Uterus (tissue), 3 donors: ENCODE measurements at regions not wholly inside any gene's neighbourhood (a gene's known extent, or its start where the extent isn't known, plus 50 kb on each side); places are given as distances from the start of the nearest gene placed in this dataset.

Experiments
- DNase-seq, 2 donors: peaks; one replicate each; pipeline ENCODE4 v3.0.0-alpha.2; 2019 to 2020
- H3K27ac ChIP-seq, 2 donors: fragments of 200-600 bp; sonication (generic); 1 replicate in 1 of 2; 2 replicates in 1 of 2; pipeline ENCODE4 v1.5.1; 2016 to 2018
- H3K27me3 ChIP-seq, 2 donors: fragments of 200-600 bp; sonication (generic); one replicate each; pipeline ENCODE4 v1.5.1; 2018 to 2019; ENCODE audit warnings: control low read depth in 1 of 2
- H3K36me3 ChIP-seq, 2 donors: fragments of 200-600 bp; sonication (generic); one replicate each; pipeline ENCODE4 v1.5.1; 2019; ENCODE audit warnings: control low read depth in 1 of 2
- H3K4me1 ChIP-seq, 2 donors: fragments of 200-600 bp; sonication (generic); one replicate each; pipeline ENCODE4 v1.5.1; 2018 to 2019; ENCODE audit warnings: control low read depth in 1 of 2
- H3K4me3 ChIP-seq, 2 donors: fragments of 200-600 bp; sonication (generic); 1 replicate in 1 of 2; 2 replicates in 1 of 2; pipeline ENCODE4 v1.5.1; 2018 to 2019; ENCODE audit warnings: mild to moderate bottlenecking in 1 of 2
- H3K9me3 ChIP-seq, 2 donors: fragments of 200-600 bp; sonication (generic); one replicate each; pipeline ENCODE4 v1.5.1; 2019; ENCODE audit warnings: control low read depth in 1 of 2
- CTCF ChIP-seq, 4 experiments: fragments of 200-600 bp in 2 of 4; fragments of 450-650 bp in 2 of 4; sonication (generic) in 2 of 4; IDR thresholded peaks; one replicate each; pipeline ENCODE4 v1.5.1; 2016 to 2019; ENCODE audit warnings: antibody characterized with exemption in 4 of 4, mild to moderate bottlenecking in 2 of 4, moderate library complexity in 1 of 4
- POLR2A ChIP-seq, 2 donors: fragments of 450-650 bp; IDR thresholded peaks; one replicate each; pipeline ENCODE4 v1.6.1; 2016; ENCODE audit warnings: antibody characterized with exemption in 2 of 2, mild to moderate bottlenecking in 1 of 2, moderate library complexity in 1 of 2
- intact Hi-C: fragments of 100-400 bp; cut with DNase I; formaldehyde crosslinking; loops from one replicate; pipeline ENCODE4 v1.15.1; 2023; ENCODE audit warnings: low total_unique reads
- donor health status: DM: yes; HTN: yes; CAD: no.

GRCh38 chr3:64295594-64295993 is 70.3 kb upstream of the PRICKLE2 start:
- Histone ChIP-seq H3K9me3 (no peaks in the 10 kb centered on the region), H3K4me1 (no peaks in the 10 kb centered on the region), H3K4me3 (no peak overlapping the region), H3K27ac (peak overlapping the region; percentile 46 to 63), H3K36me3 (no peaks in the 10 kb centered on the region), H3K27me3 (no peaks in the 10 kb centered on the region)
- peak; percentile 30 to 76 for DNase-seq
- intact Hi-C loops, result no loop called here
- no peak for TF ChIP-seq POLR2A (IDR thresholded peaks at IDR 0.05)
- no peak for TF ChIP-seq CTCF (IDR thresholded peaks at IDR 0.05)

GRCh38 chr3:64294771-64295170 is 69.5 kb upstream of the PRICKLE2 start:
- Histone ChIP-seq H3K4me1 (no peaks in the 10 kb centered on the region), H3K36me3 (no peaks in the 10 kb centered on the region), H3K9me3 (no peaks in the 10 kb centered on the region), H3K27me3 (no peaks in the 10 kb centered on the region), H3K4me3 (no peak overlapping the region), H3K27ac (peak overlapping the region in 1 of 2 donors; percentile 46)
- TF ChIP-seq CTCF (IDR thresholded peaks at IDR 0.05) (no peak), POLR2A (IDR thresholded peaks at IDR 0.05) (no peak)
- DNase-seq, result no peak
- intact Hi-C loops, result no loop called here

GRCh38 chr3:64293121-64293520 is 67.9 kb upstream of the PRICKLE2 start:
- Histone ChIP-seq H3K4me1 (no peaks in the 10 kb centered on the region), H3K9me3 (no peaks in the 10 kb centered on the region), H3K4me3 (no peak overlapping the region), H3K36me3 (no peaks in the 10 kb centered on the region), H3K27ac (peak overlapping the region in 1 of 2 donors; percentile 65), H3K27me3 (no peaks in the 10 kb centered on the region)
- DNase-seq, result no peak
- TF ChIP-seq CTCF (IDR thresholded peaks at IDR 0.05) (no peak), POLR2A (IDR thresholded peaks at IDR 0.05) (no peak)
- intact Hi-C loops, result no loop called here

GRCh38 chr3:64291956-64292355 is 66.7 kb upstream of the PRICKLE2 start:
- Histone ChIP-seq H3K4me1 (no peaks in the 10 kb centered on the region), H3K27ac (peak overlapping the region; percentile 44 to 65), H3K4me3 (no peak overlapping the region), H3K9me3 (no peaks in the 10 kb centered on the region), H3K36me3 (no peaks in the 10 kb centered on the region), H3K27me3 (no peaks in the 10 kb centered on the region)
- TF ChIP-seq POLR2A (IDR thresholded peaks at IDR 0.05) (no peak), CTCF (IDR thresholded peaks at IDR 0.05) (no peak)
- intact Hi-C loops, result no loop called here
- peak; percentile 19 to 60 for DNase-seq

GRCh38 chr3:64291345-64291744 is 66.1 kb upstream of the PRICKLE2 start:
- intact Hi-C loops, result no loop called here
- Histone ChIP-seq H3K27ac (peak overlapping the region; percentile 44 to 57), H3K4me1 (no peaks in the 10 kb centered on the region), H3K36me3 (no peaks in the 10 kb centered on the region), H3K4me3 (no peak overlapping the region), H3K9me3 (no peaks in the 10 kb centered on the region), H3K27me3 (no peaks in the 10 kb centered on the region)
- no peak for TF ChIP-seq POLR2A (IDR thresholded peaks at IDR 0.05)
- TF ChIP-seq CTCF (IDR thresholded peaks at IDR 0.05), result no peak
- peak; percentile 43 to 45 for DNase-seq
